Fibroblast of the conjunctiva (primary cell): ENCODE measurements at regions not wholly inside any gene's neighbourhood (a gene's known extent, or its start where the extent isn't known, plus 50 kb on each side); places are given as distances from the start of the nearest gene placed in this dataset.

Source experiments
- DNase-seq: peaks from one replicate; pipeline ENCODE4 v3.0.0-alpha.2; 2010; ENCODE audit warnings: low read depth

- no peak for DNase-seq
Measured at GRCh38 chr10:117670116-117670904, 127.8 kb downstream of the EMX2 start.

DNA sequence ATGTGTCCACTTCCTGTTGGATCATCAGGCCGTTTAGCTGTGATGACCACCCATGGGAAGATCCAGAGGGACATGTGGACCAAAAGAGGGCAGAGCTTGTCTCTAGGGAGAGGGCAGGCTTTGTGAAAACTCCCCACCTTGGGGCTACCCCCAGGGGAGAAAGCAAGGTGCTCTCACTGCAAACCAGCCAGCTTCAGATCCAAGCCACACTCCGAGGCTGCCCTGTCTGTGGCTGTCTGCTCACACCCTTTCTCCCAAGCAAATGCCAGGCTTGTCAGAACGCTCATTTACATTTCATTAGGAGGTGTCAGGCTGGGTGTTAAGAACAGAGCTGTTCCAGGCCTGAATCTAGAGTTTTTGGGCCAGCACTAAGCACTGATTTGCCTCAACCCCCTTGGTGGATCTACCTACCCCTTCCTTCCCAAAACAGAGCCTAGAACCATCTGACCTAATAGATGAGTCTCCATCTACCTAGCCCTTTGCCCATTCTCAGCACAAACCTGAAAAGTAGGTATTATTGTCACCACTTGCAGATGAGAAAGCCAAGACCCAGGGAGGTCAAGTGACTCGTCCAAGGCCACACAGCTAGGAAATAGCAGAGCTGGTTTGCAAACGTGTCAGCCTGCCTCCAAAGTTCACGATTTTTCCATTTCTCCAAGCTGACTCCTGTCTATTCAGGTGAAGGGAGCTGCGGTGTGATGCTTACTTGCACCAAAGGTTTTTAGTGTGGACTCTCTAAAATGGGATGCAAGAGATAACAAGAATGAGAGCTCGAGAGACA lies 130.9 kb downstream of the EMX2 start:
- no peak for DNase-seq

DNA sequence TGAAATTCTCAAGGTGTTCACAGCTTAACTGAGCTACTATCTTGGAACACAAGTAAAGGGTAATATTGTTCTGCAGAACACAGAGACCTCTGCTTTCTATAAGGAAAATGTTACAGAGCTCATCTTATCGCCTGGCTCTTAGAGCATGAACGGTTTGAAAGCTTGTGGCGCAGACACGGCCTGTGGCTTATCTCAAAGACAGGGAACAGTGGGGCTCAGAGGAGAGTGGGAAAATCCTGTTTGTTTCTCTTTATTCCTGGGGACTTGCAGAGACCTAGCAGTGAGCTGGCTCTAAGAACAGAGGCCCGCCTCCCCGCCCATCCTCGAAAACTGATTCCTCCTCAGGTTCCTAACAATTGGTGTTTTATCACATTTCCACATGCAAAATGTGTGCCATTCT lies 131.7 kb downstream of the EMX2 start:
- no peak for DNase-seq

- DNase-seq = no peak
Measured at GRCh38 chr10:117674646-117675045, 132.1 kb downstream of the EMX2 start.

DNA sequence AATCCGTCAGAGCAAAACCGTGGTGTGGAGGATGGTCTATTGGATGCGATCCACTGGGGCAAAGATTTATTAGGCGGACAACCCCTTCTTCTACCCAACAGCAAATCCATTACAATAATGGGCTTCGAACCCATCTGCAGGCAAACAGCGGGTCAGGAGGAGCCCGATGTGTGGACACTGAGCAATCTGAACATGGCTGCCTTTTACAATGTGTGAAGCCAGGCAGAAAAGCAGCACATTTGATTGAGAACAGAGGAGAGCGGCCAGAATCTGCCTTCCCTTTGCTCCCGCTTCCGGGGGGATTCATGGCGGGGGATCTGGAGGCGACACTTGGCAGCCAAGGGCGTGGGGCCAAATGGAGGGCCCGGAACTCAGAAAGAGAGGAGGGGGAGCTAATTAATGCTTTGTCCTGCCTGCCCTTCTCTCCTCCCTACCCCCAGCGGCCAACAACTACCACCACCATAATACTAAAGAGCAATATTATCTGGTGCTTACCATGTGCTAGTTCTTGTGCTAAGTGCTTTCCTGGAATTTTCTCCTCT lies 133.0 kb downstream of the EMX2 start:
- no peak for DNase-seq

GRCh38 chr10:117677239-117677638 lies 134.7 kb downstream of the EMX2 start:
- no peak for DNase-seq

- no peak for DNase-seq
Measured at GRCh38 chr10:117677890-117678500, 135.4 kb downstream of the EMX2 start.

- no peak for DNase-seq
Measured at GRCh38 chr10:117680601-117681000, 138.1 kb downstream of the EMX2 start.

DNA sequence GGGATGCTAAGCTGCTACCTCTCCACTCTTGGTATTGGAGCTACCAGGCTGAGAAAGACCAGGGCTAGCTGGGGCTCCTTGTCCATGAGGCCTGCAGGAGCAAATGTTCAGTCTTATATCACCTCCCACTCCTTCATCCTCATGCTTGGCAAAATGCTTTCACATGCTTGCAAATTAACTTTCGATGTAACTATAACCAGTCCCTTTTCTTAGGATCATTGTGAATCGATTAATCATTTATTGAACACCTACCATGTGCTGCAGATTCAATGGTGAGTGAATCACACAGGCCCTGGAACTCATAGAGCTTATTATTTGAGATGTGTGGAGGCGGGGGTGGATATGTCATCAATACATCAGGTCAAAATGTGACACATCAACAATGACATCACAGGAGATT lies 138.6 kb downstream of the EMX2 start:
- DNase-seq = no peak

GRCh38 chr10:117684046-117684610 lies 141.6 kb downstream of the EMX2 start:
- no peak for DNase-seq

GRCh38 chr10:117684672-117685211 lies 142.2 kb downstream of the EMX2 start:
- peak; percentile 36 for DNase-seq

GRCh38 chr10:117685431-117685830 lies 142.9 kb downstream of the EMX2 start:
- no peak for DNase-seq

DNA sequence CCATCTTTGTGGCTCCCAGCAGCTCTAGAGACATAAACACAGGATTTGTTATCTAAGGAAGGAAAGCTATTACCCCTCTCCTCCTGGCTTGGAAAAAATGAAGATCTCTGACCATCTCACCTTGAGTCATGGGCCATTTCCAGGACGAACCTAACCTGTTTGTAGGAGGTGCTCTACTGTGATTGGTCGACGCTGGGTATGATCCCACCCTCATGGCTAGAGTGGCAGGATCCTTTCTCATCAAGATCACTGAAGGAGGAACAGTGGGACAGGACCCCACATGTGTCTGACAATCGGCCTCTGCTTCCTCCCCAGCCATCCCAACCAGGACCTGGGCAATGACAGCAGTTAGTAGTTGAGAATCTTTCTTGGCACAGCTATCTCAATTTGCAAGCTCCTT lies 144.1 kb downstream of the EMX2 start:
- no peak for DNase-seq

- no peak for DNase-seq
Measured at GRCh38 chr10:117688358-117688757, 145.8 kb downstream of the EMX2 start.

DNA sequence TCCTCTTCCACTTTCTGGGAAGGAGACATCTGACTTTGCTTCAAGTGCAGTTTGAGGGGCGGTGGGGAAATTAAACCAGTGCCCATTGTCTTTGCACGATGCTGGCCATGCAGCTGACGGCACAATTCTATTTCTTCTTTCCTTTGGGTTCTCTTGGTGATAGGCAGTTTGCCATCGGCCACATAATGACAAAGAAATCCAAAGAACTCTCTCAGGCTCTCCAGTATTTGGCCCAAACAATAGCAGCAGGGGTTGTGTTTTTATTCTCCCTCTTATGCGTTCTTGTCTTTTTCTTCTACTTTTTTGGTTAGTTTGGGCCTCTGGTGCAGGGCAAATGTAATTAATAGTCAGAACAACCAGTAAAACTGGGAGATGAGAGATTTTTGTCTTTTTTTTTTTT lies 147.0 kb downstream of the EMX2 start:
- no peak for DNase-seq

DNA sequence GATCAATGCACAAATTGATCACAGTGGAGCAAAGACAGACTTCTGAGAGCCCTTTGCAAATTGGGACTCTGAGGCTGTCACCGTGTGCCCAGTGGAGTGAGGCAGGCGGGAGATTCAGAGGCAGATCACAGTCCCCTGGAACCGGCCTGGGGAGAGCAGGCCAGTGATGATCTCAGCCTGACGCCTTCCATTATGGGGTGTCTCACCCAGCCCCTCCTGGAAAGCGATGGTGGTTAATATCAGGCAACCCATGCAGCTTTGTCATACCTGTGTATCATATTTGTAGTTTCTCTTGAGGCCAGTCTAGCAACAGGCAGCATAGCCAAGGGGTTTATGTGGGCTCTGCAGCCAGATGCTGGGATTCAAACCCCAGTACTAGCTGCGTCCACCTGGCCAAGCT lies 147.8 kb downstream of the EMX2 start:
- no peak for DNase-seq

DNA sequence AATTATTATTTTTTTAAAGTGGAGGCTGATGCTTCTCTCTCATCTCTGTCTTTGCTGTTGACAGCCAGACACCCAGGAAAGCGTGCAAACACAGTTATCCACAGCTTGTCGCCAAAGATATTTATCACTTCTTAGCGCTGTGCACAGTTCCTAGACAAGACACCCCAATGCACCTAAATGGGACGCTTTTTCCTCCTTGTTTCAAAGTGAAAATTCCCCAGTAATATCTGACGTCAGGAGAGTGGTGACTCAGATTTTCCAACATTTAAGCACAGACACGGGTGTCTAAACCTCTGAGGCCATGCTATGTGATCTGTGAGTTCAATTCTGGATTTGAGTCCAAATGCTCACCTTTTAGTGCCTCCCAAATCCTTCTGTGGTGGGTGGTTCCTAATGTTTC lies 151.6 kb downstream of the EMX2 start:
- DNase-seq = no peak

DNA sequence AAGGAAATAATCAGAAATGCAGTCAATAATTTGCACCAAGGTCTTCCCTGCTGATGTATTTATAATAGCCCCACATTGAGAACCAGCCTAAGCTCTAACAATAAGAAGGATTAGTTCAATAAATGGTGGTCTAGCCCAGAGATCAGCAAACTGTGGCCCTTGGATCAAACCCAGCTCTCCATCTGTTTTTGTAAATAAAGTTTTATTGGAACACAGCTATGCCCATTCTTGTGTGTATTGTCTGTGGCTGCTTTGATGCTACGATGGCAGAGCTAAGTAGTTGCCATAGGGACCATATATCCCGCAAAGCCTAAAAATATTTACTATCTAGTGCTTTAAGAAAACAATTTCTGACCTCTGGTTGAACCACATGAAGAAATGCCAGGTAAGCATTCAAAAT lies 154.9 kb downstream of the EMX2 start:
- DNase-seq = no peak

- no peak for DNase-seq
Measured at GRCh38 chr10:117698809-117699208, 156.3 kb downstream of the EMX2 start.

DNA sequence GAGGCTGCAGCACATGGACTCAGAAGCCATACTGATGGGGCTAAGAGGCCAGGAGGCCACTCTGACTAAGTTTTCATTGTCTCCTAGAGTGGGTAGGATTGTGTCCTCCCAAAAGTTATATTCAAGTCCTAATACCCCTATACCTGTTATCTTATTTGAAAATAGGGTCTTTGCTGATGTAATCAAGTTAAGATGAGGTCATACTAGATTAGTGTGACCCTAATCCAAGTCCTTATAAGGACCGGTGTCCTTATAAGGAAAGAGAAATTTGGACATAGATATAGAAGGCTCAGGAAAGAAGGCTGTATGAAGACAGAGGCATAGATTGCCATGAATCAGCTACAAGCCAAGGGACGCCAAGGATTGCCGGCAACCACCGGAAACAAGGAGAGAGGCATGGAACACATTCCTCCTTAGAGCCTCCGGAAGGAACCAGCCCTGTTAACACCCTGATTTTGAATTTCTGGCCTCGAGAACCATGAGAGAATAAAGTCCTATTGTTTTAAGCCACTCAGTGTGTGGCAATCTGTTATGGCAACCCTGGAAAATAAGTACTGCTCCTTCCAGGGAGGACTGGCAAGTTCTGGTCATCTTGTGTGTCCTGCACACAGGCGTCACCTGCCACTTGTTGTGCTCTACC lies 157.0 kb downstream of the EMX2 start:
- DNase-seq = no peak

- DNase-seq = no peak
Measured at GRCh38 chr10:117710181-117710798, 167.7 kb downstream of the EMX2 start.
